CD4-positive, alpha-beta T cell treated with Interleukin-4 for 4 hours (primary cell): ENCODE measurements at regions not wholly inside any gene's neighbourhood (a gene's known extent, or its start where the extent isn't known, plus 50 kb on each side); places are given as distances from the start of the nearest gene placed in this dataset.

ENCODE experiments used
- DNase-seq: peaks from one replicate; pipeline ENCODE4 v3.0.0-alpha.2; 2020

GRCh38 chr20:51091406-51092195 lies 68.7 kb upstream of the KCNG1 start:
- no peak for DNase-seq

- DNase-seq = no peak
These were observed 66.9 kb upstream of the KCNG1 start for GRCh38 chr20:51089840-51090239.

- DNase-seq = no peak
These were observed 66.4 kb upstream of the KCNG1 start for GRCh38 chr20:51089272-51089781.

- DNase-seq = no peak
These were observed 64.4 kb upstream of the KCNG1 start for GRCh38 chr20:51087266-51087665.

GRCh38 chr20:51085769-51086168 lies 62.9 kb upstream of the KCNG1 start:
- DNase-seq = no peak

GRCh38 chr20:51084593-51085377 lies 61.9 kb upstream of the KCNG1 start:
- DNase-seq = no peak

DNA sequence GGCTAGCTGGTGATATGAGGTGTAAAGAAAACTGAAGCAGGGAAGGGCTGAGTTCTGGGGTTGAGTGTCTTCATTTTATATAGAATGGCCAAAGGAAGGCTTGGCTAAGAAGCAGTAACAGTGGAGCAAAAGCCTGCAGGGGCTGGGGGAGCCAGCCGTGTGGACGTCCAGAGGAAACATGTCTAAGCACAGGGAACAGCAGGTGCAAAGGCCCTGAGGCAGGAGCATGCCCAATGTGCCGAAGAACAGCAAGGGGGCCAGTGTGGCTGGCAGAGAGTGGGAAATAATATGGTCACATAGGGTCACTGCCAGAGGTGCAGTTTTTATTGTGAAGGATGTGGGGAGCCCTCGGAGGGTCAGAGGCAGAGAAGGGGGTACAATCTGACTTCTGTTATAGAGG lies 60.5 kb upstream of the KCNG1 start:
- no peak for DNase-seq

- DNase-seq = no peak
These were observed 60.1 kb upstream of the KCNG1 start for GRCh38 chr20:51082988-51083387.

DNA sequence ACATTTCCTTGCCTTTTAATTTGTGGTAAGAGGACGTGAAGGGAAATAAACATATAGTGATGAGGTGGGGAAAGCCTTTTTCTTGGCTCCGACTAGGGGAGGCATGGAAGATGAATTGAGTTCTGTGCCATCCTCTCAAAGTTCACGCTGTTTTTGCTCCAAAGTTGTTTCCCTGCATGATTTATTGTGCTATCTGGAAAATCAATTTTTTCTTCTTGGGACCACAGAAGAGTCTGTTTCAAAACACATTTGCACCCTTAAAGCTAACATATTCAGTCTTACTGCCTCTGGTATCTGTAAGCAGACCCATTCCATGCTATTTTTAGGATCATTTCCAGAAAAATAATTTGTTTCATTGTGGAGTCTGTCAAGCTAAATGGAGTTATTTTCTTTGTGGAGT lies 57.6 kb upstream of the KCNG1 start:
- no peak for DNase-seq

- DNase-seq = no peak
These were observed 56.6 kb upstream of the KCNG1 start for GRCh38 chr20:51079488-51079887.

GRCh38 chr20:51077686-51078060 lies 54.8 kb upstream of the KCNG1 start:
- no peak for DNase-seq

DNA sequence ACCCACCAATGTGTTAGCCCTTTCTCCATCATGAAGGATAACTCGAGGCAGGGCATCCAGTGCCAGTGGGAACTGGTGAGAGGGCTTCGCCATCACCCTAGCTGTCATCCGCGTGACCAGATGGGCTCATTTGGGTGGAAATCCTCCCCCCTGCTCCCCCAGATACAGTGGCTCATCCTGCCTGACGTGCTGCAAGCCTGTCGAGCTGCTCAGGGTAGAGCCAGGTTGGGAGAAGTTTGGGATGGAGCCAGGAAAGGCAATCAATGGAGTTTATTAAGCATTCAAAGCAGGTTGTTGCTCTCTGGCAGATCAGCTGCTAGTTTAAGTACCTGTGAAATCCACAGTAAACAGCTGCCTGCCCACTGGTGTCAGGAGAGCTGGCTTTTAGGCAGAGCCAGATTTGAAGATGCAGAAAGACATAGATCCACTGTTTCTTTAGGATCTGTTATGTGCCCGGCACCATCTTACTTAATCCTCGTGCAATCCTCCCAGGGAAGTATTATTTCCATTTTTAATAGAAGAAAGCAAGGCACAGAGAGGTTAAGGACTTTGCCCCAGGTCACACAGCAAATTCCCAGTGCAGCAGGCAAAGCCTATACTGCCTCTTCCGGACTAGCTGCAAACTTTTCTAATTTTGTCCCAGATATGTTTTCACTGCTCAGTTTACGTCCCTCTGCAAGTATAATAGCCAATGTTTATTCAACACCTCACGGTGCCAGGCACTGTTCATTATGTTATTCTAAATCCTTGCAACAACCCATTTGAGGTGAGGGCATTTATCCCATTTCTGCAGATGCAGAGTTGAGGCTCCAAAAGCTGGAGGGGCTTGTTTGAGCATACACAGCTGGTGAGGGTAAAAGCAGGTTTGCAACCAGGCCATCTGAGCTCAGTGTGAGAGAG lies 54.1 kb upstream of the KCNG1 start:
- no peak for DNase-seq

DNA sequence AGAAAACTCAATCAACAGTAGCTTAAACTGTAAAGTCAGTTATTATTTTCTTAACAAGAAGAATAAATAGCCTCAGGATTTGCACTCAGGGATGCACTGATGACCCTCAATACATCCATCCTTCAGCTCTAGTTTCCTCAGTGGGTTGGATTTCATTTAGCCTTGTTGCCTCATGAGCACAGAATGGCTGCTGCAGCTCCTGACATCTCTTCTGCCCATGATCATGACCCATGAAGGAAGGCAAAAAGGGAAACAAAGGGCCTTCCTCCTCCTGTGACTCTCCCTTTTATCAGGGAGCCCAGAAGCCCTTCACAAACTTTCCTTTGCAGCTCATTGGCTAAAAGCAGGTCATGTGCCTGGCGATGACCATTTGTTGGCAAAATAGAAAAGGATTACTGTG lies 51.2 kb upstream of the KCNG1 start:
- no peak for DNase-seq
